GM10266 (cell line): ENCODE measurements at regions not wholly inside any gene's neighbourhood (a gene's known extent, or its start where the extent isn't known, plus 50 kb on each side); places are given as distances from the start of the nearest gene placed in this dataset.

Experiments used
- DNase-seq: peaks from one replicate; pipeline ENCODE4 v3.0.0; 2012; ENCODE audit errors: extremely low spot score
- TF ChIP-seq, protein P1 (sequence below): IDR thresholded peaks from 2 replicates; pipeline ENCODE4 v1.5.1; 2012; ENCODE audit warnings: mild to moderate bottlenecking, low read depth; ENCODE audit not compliant: control insufficient read depth, insufficient read depth; ENCODE audit errors: missing control alignments

DNA sequence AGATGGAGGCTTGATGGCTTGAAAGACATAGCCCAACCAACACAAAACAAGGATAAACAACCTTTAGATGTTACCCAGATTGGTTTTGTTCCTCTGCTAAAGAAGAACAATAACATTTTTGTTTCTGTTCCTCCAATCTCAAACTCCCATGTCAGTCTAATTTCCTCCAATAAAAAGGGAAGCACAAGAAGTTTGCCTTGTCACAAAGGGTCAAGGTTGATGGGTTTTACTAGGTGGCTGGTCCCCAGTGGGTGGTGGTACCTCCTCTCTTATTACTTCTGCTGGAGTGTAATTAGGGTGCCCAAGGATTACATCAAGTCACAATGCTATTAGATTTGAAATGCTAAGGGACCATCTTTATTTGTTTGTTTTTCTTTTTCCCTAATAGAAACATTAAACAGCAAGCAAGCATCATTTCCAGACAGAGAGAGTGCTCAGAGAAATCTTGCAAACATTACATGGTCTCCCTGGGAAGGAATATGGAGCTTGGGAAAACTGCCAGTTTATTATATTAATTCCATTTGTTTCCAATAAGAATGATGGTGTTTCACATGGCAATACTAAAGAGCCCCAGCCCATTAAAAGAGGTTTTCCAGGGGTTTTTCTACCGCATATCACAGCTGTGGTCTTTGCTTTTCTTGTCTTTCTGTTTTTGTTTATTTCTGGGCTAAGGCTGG, 78.3 kb upstream of the AOAH start:
- TF ChIP-seq, protein P1, sequence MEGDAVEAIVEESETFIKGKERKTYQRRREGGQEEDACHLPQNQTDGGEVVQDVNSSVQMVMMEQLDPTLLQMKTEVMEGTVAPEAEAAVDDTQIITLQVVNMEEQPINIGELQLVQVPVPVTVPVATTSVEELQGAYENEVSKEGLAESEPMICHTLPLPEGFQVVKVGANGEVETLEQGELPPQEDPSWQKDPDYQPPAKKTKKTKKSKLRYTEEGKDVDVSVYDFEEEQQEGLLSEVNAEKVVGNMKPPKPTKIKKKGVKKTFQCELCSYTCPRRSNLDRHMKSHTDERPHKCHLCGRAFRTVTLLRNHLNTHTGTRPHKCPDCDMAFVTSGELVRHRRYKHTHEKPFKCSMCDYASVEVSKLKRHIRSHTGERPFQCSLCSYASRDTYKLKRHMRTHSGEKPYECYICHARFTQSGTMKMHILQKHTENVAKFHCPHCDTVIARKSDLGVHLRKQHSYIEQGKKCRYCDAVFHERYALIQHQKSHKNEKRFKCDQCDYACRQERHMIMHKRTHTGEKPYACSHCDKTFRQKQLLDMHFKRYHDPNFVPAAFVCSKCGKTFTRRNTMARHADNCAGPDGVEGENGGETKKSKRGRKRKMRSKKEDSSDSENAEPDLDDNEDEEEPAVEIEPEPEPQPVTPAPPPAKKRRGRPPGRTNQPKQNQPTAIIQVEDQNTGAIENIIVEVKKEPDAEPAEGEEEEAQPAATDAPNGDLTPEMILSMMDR, result no peak
- DNase-seq, result no peak

DNA sequence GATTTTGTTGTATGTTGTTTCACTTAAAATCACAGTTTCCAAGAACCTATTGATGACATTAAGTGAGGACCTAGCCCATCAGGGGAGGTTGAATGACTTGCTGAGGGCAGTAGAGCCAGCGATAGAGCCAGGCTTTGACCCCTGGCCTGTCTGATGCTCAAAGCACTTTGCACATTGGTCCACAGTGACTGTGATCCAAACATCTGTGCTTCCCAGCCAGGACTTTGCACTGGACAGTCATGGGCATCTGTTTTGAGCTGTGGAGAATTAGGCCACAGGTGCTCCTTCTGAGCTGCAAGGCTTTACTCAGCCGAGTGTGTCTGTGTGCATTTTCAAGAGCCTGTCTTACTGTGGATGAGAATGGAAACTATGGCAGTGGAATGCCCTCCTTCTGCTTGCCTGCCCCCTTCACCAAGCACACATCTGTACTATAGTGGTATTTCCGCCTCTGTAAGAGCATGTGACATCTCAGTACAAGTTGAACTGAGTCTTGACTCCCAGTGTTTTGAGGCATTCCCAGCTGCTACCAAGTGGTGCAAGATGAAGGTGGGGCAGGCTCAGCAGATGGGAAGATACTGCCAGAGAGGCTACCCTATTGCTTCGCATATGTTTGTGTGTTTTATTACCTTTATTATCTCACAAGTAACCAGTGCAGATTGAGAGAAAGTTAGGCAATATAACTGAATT, 72.7 kb upstream of the AOAH start:
- DNase-seq, result no peak
- TF ChIP-seq, protein P1, result no peak

DNA sequence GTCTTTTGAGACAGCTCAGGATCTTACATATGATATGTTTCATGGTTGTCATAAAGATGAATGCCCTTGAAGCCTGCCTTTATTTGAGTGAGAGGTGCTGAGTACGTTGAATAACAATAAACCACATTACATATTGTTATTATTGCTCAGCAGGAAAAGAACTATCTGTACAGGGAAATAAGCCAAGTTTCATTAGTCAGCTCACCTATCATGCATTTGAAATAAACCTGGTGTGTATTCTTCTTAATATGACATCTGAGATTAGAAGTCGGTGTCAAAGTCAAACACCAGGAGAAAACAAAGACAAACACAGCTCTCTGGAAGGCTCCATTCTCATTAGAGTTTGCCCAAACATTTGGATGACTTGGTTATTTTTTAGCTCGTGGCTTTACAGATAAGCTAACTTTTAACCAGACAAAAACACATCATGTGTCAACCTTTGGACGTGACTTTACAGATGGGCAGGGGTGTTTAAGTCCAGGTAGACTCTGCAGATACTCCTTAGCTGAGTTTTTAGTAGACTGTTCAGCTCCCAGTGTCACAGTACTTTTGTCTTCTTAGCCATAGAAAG, 71.2 kb upstream of the AOAH start:
- TF ChIP-seq, protein P1, result no peak
- DNase-seq, result no peak

DNA sequence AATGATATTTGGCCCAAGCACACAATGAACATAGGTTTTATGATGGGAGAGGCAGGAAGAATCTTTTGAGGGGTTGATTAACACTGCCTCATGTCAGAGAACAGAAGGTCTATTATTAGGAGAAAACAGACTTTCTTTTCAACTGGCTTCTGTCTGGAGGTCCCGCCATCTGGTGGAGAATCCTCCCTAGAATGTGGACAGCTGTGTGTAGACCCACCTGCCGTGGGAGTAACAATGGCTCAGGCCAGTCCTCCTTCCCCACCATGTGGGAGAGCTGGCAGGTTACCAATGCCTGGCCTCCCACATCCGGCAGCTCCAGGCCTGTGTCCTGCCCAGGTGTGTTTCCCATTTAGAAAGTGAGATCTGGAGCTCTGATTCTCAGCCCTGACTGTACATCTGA, 70.4 kb upstream of the AOAH start:
- no peak for DNase-seq
- TF ChIP-seq, protein P1, result no peak

DNA sequence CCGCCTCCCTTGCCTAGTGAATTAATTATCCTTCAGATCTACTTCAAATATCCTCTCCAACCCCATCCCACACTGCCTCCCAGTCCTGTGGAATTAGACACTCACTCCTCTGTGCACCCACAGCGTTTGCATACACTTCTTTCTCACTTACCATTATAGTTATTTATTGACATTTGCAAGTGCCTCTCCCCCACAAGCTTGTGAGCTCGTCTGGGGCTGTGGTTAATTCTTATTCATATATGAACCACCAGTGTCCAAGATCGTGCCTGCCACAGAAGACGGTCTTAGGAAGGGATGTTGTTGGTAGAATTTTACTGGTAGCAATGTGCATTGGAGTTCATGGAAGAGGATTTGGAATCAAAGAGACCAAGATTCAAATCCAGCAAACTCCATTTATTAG, 68.1 kb upstream of the AOAH start:
- TF ChIP-seq, protein P1, result no peak
- no peak for DNase-seq

DNA sequence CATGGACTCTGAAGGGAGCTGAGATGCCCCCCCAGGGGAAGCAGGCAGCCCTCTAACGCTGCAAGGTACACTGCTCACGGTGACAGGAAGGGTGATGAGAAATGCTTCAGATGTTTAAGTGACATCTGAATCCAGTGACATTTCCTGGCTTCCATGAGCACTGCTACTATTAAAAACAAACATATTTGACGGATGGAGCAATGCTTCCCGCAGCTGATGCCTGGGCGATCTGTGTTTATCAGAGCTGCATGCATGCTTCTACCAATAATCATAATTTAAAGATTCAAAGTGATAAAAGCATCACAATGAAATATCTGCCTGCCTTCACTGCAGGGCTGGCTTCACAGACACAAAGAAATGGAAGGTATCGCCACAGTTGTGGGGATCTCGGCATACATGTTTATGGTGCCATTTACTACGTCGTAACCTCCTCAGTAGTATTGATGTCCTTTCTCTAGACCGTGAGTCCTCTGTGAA, 66.1 kb upstream of the AOAH start:
- DNase-seq, result no peak
- TF ChIP-seq, protein P1, result no peak
